ENCODE measurements at regions not wholly inside any gene's neighbourhood (a gene's known extent, or its start where the extent isn't known, plus 50 kb on each side); places are given as distances from the start of the nearest gene placed in this dataset.

- no peak for TF ChIP-seq POLR2A (IDR thresholded peaks at IDR 0.05; ENCODE audit: low read depth, low read length)
- no peak for DNase-seq (ENCODE audit: insufficient read length, low spot score)
- no peak for FAIRE-seq
Observed at GRCh38 chr7:124514471-124514870, 251.1 kb downstream of the GPR37 start.

GRCh38 chr7:124497176-124497575 is 268.4 kb downstream of the GPR37 start:
- TF ChIP-seq POLR2A (IDR thresholded peaks at IDR 0.05; ENCODE audit: low read depth, low read length), result no peak
- FAIRE-seq, result no peak
- DNase-seq (ENCODE audit: insufficient read length, low spot score), result no peak

- FAIRE-seq, result no peak
- no peak for DNase-seq (ENCODE audit: insufficient read length, low spot score)
- no peak for TF ChIP-seq POLR2A (IDR thresholded peaks at IDR 0.05; ENCODE audit: low read depth, low read length)
Observed at GRCh38 chr7:124489925-124490324, 275.7 kb downstream of the GPR37 start.

- TF ChIP-seq POLR2A (IDR thresholded peaks at IDR 0.05; ENCODE audit: low read depth, low read length), result no peak
- DNase-seq (ENCODE audit: insufficient read length, low spot score), result no peak
- no peak for FAIRE-seq
Observed at GRCh38 chr7:124489082-124489819, 276.3 kb downstream of the GPR37 start.

- DNase-seq (ENCODE audit: insufficient read length, low spot score) (no peak), FAIRE-seq (no peak)
- TF ChIP-seq POLR2A (IDR thresholded peaks at IDR 0.05; ENCODE audit: low read depth, low read length), result no peak
Observed at GRCh38 chr7:124482229-124482628, 283.4 kb downstream of the GPR37 start.

GRCh38 chr7:124480821-124481290 is 284.7 kb downstream of the GPR37 start:
- no peak for FAIRE-seq
- TF ChIP-seq POLR2A (IDR thresholded peaks at IDR 0.05; ENCODE audit: low read depth, low read length), result no peak
- DNase-seq (ENCODE audit: insufficient read length, low spot score), result no peak

- DNase-seq (ENCODE audit: insufficient read length, low spot score) (no peak), FAIRE-seq (no peak)
- TF ChIP-seq POLR2A (IDR thresholded peaks at IDR 0.05; ENCODE audit: low read depth, low read length), result no peak
Observed at GRCh38 chr7:124480036-124480820, 285.4 kb downstream of the GPR37 start.

GRCh38 chr7:124462249-124462648 is 303.3 kb downstream of the GPR37 start:
- no peak for TF ChIP-seq POLR2A (IDR thresholded peaks at IDR 0.05; ENCODE audit: low read depth, low read length)
- no peak for FAIRE-seq
- no peak for DNase-seq (ENCODE audit: insufficient read length, low spot score)

- TF ChIP-seq POLR2A (IDR thresholded peaks at IDR 0.05; ENCODE audit: low read depth, low read length), result no peak
- FAIRE-seq, result no peak
- DNase-seq (ENCODE audit: insufficient read length, low spot score), result no peak
Observed at GRCh38 chr7:124460555-124460954, 305.0 kb downstream of the GPR37 start.

GRCh38 chr7:124460056-124460450 is 305.5 kb downstream of the GPR37 start:
- no peak for FAIRE-seq
- DNase-seq (ENCODE audit: insufficient read length, low spot score), result no peak
- TF ChIP-seq POLR2A (IDR thresholded peaks at IDR 0.05; ENCODE audit: low read depth, low read length), result no peak

GRCh38 chr7:124459101-124460055 is 306.2 kb downstream of the GPR37 start:
- TF ChIP-seq POLR2A (IDR thresholded peaks at IDR 0.05; ENCODE audit: low read depth, low read length), result no peak
- DNase-seq (ENCODE audit: insufficient read length, low spot score) (no peak), FAIRE-seq (peak; percentile 30)

- no peak for FAIRE-seq
- TF ChIP-seq POLR2A (IDR thresholded peaks at IDR 0.05; ENCODE audit: low read depth, low read length), result no peak
- DNase-seq (ENCODE audit: insufficient read length, low spot score), result no peak
Observed at GRCh38 chr7:124457841-124458240, 307.8 kb downstream of the GPR37 start.

GRCh38 chr7:124456286-124456685 is 309.3 kb downstream of the GPR37 start:
- FAIRE-seq, result no peak
- DNase-seq (ENCODE audit: insufficient read length, low spot score), result no peak
- TF ChIP-seq POLR2A (IDR thresholded peaks at IDR 0.05; ENCODE audit: low read depth, low read length), result no peak

- no peak for DNase-seq (ENCODE audit: insufficient read length, low spot score)
- TF ChIP-seq POLR2A (IDR thresholded peaks at IDR 0.05; ENCODE audit: low read depth, low read length), result no peak
- FAIRE-seq, result no peak
Observed at GRCh38 chr7:124452186-124452585, 313.4 kb downstream of the GPR37 start.

Data from H54 (cell line).